ENCODE measurements at regions not wholly inside any gene's neighbourhood (a gene's known extent, or its start where the extent isn't known, plus 50 kb on each side); places are given as distances from the start of the nearest gene placed in this dataset.

DNA sequence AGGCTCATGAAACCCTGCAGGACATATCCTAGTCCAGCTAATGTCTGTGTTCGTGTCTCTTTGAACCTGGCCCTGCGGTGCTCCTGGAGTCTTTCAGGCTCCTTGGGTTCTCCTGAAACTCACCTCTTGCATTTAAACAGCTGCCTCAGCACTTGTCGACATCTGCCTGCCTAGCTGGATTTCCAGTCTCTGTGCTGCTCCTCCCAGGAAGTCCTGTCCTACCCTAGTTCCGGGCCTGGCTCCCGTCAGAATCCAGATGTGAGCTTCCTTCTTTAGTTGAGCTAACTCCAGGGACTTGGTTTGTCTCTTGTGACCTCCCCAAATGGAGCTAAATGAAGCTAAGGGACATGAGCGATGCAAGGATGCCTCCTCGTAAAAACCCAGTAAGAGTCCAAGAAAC lies 155.2 kb upstream of the PIRT start:
- intact Hi-C loops (cut with DNase I), result no loop called here
- no peak for DNase-seq (ENCODE audit: low spot score)

DNA sequence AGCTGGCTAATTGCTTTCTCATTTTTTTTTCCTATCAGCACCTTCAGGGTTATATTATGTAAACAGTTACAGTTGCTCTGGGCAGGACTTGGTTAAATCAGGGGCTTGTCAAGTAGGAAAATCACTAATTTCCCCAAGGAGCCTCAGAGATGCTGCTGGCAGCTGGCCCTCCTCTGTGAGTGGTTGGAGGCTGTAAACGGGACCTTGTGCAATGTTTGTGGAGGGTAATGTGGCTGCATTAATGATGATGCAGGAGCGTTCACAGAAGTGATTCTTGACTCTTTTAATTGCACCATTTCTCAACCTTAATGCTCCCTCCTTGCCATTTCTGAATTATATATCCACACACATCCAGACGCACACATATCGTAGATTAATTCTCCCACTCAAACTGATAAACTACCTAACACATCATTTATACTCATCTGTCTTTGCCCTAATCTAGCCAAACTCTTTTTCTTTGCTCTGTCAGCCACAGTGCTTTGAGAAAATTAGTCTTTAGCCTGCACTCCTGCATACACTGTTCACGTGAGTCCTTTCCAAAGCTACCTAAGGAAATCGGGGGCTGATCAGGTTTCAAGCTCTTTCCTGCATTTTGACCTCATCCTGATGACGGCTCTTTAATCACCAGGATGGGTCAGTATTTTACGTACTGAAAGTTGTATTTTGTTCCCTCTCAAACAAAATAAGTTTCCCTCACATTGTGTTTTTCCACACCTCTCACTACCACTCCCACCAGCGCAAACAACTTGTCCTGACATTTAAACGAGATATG lies 154.4 kb upstream of the PIRT start:
- no peak for DNase-seq (ENCODE audit: low spot score)
- intact Hi-C loops (cut with DNase I), result no loop called here

DNA sequence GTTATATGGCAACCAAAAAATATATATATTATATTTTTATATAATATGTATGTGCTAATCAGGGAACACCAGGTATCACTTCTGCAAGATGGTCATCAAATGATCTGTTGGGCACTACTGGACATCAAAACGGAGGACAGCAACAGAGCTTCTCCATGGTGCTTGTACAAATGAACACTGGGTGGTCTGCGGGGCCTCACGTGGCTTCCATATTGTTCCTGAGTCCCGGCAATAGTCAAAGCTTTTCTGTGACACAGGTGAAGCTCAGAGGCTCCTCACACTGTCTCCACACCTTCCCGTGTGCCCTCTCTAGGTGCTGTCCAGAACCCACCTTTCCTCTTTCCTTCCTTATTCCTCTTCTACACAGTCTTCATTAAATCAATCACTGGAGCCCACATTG lies 149.9 kb upstream of the PIRT start:
- no peak for DNase-seq (ENCODE audit: low spot score)
- intact Hi-C loops (cut with DNase I), result no loop called here

DNA sequence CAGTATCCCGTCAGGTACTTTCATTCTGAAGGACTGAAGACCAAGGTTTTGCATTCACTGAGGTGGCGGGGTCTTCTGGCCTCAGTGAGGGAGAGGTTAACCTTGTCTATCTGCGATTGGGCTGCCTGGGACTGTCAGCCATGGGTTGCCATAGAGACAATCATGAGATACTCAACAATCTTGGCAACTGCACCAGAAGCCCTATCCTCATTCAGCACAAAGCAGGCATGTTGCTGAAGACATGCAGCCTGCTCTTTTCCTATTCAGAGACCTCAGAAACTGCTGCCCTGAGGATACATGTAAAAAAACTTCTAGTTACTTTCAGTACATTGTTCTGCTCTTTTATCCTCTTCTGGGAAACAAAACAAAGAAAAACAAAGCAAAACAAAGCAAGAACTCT lies 146.3 kb upstream of the PIRT start:
- intact Hi-C loops (cut with DNase I), result no loop called here
- no peak for DNase-seq (ENCODE audit: low spot score)

DNA sequence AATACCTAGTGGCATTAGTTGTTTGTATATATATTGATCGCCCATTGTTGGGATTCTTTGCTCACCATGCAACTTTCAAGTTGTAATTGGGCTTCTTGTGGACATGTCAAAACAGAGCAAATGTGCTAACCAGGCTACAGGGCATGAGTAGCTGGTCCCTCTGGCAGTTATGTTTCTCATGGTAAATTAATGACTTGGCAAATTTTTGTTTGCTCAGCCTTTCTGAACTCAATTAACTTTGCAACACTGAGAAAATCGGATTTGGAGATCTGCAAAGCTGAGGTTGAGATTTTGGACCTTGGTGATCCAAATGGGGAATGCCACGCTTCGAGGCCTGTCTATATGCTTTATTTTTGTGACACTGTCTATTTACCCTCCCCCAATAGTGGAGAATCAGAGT lies 138.5 kb upstream of the PIRT start:
- DNase-seq (ENCODE audit: low spot score), result no peak
- intact Hi-C loops (cut with DNase I), result no loop called here

DNA sequence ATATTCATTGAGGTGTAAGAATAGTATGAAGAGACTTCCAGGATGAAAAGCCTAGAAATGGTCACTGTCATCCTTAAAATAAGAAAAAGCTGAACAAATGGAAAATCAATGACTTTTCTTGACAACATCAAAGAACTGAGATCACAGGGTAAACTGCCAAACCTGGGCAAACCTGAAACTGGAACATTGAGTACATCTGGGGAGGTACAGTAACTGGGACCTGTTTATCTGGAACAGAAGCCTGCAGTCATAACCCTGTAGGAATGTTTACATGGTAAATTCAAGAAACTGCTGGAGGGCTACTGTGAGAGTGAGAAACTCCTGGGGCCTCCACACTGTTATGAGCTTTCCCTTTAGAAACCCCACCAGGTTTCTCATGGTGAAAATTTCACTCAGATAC lies 130.1 kb upstream of the PIRT start:
- no peak for DNase-seq (ENCODE audit: low spot score)
- intact Hi-C loops (cut with DNase I), result no loop called here

DNA sequence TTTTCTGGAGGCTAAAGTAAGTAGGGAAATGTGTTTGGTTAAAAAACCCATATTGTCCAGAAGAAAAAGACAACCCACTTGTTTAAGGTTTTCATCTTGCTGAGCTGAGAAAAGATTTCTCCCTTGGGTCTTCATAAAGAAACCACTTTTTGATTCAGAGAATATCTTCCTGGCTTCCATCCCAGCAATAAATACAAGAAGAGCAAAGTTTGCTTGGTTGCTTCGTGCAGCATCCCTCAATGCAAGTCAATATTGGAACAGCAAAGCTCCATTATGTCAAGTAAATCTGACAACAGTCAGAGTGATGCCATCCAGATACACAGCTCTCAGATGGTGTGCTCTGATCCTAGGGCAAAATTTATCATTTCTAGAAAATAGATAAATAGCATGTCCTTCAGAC lies 118.9 kb upstream of the PIRT start:
- intact Hi-C loops (cut with DNase I), result no loop called here
- no peak for DNase-seq (ENCODE audit: low spot score)

DNA sequence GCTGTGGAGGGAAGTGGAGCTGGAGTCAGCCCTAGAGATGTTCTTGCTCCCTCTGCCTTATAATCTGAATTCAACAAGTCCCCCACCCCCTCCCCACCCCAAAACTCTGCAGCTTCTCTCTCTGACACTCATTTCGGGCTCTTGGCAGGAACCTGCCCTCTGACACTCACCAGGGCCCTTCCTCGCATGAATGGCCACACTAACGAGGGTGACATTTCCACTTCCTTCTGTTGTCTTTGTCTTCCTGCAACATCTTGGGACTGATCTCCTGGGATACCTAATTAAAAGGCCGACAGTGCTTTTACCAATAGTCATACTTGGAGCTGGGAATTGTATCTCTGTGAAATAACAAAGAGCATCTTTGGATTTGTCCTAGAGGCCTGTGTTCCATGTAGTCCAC lies 106.9 kb upstream of the PIRT start:
- DNase-seq (ENCODE audit: low spot score), result no peak

DNA sequence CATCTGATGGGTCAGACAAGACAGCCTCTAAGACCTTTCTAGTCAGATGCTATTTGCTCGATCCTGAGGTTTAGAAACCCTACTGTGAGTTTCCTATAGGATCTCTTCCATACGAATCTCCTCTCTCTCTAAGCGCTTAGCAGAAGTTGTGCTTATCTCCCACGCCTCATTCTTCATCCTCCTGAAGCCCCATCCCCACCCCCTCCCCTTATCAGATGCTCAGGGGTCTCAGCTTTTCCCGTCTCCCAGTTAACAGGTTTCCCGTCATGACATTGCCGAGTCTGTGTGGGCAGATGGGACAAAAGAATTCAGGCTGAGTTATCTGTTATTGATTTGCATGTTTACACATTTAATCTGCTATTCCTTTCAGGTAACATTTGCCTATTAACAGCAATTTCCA lies 99.0 kb upstream of the PIRT start:
- intact Hi-C loops (cut with DNase I), result no loop called here
- DNase-seq (ENCODE audit: low spot score), result no peak

More for the DNA sequence above, 106.9 kb upstream of the PIRT start:
- intact Hi-C loops (cut with DNase I), result no loop called here

DNA sequence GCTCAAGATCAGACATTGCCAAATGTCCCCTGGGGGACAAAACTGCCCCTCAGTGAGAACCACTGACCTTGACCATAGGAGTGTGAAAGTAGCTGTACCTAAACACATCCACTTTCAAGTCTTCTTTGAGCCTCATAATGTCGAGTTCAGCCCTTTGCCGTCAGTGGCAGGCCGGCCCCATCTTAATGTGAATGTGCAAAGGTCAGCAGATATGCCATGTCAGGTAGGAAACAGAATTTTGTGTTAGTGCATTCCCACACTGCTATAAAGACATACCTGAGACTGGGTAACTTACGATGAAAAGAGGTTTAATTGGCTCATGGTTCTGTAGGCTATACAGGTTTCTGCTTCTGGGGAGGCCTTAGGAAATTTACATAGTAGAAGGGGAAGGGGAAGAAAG lies 95.1 kb upstream of the PIRT start:
- intact Hi-C loops (cut with DNase I), result no loop called here

DNA sequence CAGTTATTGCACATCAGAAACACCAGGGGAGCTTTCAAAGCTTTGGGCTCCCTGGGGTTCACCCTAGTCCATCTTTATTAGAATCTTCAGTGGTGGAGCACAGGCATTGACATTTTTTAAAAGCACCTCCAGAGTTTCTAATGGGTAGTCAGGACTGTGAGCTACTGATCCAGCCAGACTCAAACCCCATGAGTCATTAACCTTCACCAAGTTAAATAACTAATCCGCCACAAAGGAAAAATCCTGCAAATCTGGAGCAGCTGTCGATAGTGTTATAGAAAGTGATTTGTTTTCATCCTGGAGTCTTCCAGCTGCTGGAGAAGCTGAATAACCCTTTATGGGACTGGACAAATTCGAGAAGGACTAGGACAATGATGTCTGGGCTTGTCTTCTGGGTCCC lies 93.2 kb upstream of the PIRT start:
- no peak for DNase-seq (ENCODE audit: low spot score)
- intact Hi-C loops (cut with DNase I), result no loop called here

More for the DNA sequence above, 95.1 kb upstream of the PIRT start:
- no peak for DNase-seq (ENCODE audit: low spot score)

DNA sequence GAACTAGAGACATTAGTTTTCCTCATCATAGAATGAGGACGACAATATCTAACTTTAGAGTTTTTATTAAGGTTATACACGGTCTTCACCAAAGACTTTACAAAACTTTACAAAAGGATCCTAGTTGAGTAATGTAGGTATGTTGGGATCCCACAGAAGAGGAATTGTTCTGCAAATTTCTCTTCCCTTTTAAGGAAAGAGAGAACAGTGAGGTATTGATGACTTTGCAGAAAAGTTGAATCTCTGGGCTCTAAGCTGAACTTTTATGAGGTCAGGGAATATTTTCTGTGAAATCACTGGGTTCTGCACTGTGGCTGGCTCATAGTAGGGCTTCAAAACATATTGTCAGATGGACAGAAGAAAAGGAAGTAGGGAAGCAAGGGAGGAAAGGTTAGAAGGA lies 89.8 kb upstream of the PIRT start:
- no peak for DNase-seq (ENCODE audit: low spot score)
- intact Hi-C loops (cut with DNase I), result no loop called here

DNA sequence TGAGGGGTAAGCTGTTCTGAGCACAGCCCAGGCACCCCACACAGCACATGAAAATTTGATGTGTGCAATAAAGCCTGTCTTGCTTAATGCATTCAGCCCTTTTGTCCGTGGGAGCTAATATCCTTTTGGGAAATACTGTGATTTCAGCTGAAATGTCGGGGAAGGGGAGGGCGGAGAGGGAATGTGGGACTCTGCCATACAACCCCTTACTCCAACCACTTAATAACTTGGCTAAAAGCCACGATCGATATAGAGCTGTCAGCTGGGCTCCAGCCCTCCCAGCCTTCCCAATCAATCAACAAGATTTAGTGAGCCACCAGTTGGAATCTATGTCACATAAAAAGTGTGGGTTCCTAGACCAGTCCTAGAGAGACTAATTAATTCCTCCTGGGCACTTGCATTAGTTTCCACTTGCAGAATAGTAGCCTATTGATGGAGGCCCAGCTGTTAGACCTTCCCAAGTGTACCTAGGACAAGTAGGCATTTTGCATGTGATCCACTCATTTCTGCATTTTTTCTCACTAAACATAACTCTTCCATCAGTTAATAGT lies 82.7 kb upstream of the PIRT start:
- intact Hi-C loops (cut with DNase I), result no loop called here
- DNase-seq (ENCODE audit: low spot score), result no peak

DNA sequence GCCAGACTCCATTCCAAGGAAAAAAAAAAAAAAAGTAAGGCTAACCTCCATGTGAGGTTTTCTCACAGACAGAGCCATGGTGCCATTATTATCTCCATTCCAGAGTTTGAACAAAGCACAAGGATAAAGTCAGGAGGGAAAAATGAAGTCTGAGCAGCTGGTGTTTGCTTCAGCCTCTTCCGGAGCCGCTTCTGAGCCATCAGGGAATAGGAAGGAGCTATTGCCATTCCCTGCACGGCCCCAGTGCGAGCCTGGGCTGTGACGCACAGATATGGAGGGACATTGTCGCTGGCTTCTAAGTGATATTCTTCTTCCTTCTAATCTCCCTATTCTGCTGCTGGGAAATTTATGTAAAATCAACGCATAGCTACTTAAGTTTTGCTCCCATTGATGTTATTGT lies 69.5 kb upstream of the PIRT start:
- no peak for DNase-seq (ENCODE audit: low spot score)
- intact Hi-C loops (cut with DNase I), result no loop called here

DNA sequence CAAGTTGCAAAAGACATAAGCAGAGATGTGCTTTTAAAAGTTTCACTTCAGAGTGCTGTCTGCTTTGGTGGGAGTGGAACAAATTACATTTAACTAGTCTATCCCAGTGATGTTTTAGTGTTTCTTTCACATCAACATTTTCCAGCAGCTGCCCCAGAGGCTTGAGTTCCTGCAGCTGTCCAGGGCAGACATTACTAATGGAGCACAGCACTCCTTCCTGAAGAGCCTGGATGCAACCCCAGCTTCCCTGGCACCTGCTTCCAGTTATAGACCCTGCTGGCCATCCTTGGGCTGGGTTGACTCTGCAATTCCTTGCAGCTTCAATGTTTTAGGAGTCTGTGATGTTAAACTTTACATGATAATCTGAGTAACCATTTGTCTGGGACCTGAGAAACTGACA lies 61.4 kb upstream of the PIRT start:
- intact Hi-C loops (cut with DNase I), result no loop called here
- DNase-seq (ENCODE audit: low spot score), result no peak

DNA sequence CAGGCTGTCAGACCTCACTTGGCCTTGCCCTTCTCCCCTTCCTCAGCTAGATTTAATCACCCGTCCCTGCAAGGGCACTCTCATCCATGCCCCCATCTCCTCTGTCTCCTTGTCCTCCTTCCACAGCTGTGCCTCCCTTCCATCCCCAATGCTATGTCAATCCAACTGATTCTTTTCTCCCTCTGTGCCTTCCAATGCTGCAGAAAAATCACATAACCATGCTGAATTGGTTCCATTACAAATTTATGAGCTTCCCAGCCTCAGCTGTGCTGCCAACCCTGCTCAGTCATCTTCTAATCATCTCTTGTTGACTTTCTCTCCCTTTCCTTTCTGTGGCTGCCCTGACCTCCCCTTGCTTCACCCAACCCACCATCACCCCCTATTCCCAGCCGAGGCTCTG lies 56.3 kb upstream of the PIRT start:
- DNase-seq (ENCODE audit: low spot score), result no peak
- intact Hi-C loops (cut with DNase I), result no loop called here

DNA sequence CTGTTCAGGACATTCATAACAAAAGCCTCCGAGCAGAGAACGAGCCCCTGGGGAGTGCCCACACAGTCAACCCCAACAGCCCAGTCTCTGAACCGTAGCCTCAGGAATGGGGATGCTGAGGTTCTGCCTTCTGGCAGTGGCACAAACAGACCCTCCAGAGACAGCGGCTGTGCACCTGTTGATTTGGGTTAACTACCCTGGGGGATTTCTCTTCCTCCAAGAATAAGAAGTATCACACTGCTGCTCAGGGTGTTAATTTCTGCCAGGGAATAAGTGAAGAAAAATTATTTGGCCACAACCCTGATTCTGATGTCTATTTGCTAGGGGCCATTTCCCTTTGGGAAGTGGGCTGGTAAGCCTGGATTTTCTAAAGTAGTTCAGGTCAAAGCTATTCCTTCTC lies 51.0 kb upstream of the PIRT start:
- intact Hi-C loops (cut with DNase I), result no loop called here

More for the DNA sequence above, 51.0 kb upstream of the PIRT start:
- no peak for DNase-seq (ENCODE audit: low spot score)
